HG03457 (cell line): ENCODE measurements at regions not wholly inside any gene's neighbourhood (a gene's known extent, or its start where the extent isn't known, plus 50 kb on each side); places are given as distances from the start of the nearest gene placed in this dataset.
"Not testable (repeated sequence)": the region's sequence is repeated elsewhere in the genome, so short reads cannot be mapped to it uniquely, and the experiment has no call there.

Experiments
- ATAC-seq: cut with Tn5 transposase; IDR thresholded peaks from one replicate; pipeline ENCODE4 v1.9.1; 2021; ENCODE audit warnings: moderate number of reproducible peaks; ENCODE audit not compliant: unreplicated experiment

GRCh38 chrX:25442499-25442898, 426.7 kb upstream of the ARX start:
- ATAC-seq, result no peak

GRCh38 chrX:25433307-25433706, 417.5 kb upstream of the ARX start:
- no peak for ATAC-seq

- no peak for ATAC-seq
These were observed 416.6 kb upstream of the ARX start for GRCh38 chrX:25432396-25432795.

- no peak for ATAC-seq
These were observed 412.2 kb upstream of the ARX start for GRCh38 chrX:25427873-25428555.

GRCh38 chrX:25404163-25404562, 388.4 kb upstream of the ARX start:
- ATAC-seq, result not testable (repeated sequence)

GRCh38 chrX:25389266-25389665, 373.5 kb upstream of the ARX start:
- no peak for ATAC-seq

GRCh38 chrX:25383196-25383595, 367.4 kb upstream of the ARX start:
- ATAC-seq, result no peak

GRCh38 chrX:25356456-25356855, 340.7 kb upstream of the ARX start:
- ATAC-seq, result no peak

- no peak for ATAC-seq
These were observed 328.6 kb upstream of the ARX start for GRCh38 chrX:25344161-25344936.

- ATAC-seq, result no peak
These were observed 327.3 kb upstream of the ARX start for GRCh38 chrX:25343060-25343459.

GRCh38 chrX:25337841-25338240, 322.1 kb upstream of the ARX start:
- no peak for ATAC-seq

GRCh38 chrX:25300994-25301393, 285.2 kb upstream of the ARX start:
- ATAC-seq, result no peak

- ATAC-seq, result no peak
These were observed 281.1 kb upstream of the ARX start for GRCh38 chrX:25296850-25297249.

GRCh38 chrX:25295466-25295865, 279.7 kb upstream of the ARX start:
- no peak for ATAC-seq

GRCh38 chrX:25290132-25290531, 274.4 kb upstream of the ARX start:
- ATAC-seq, result no peak

GRCh38 chrX:25288676-25289075, 272.9 kb upstream of the ARX start:
- no peak for ATAC-seq

GRCh38 chrX:25287521-25287920, 271.8 kb upstream of the ARX start:
- ATAC-seq, result no peak

- no peak for ATAC-seq
These were observed 269.8 kb upstream of the ARX start for GRCh38 chrX:25285598-25285997.

- no peak for ATAC-seq
These were observed 263.7 kb upstream of the ARX start for GRCh38 chrX:25279510-25279909.

GRCh38 chrX:25278341-25278740, 262.6 kb upstream of the ARX start:
- ATAC-seq, result no peak

GRCh38 chrX:25277574-25277973, 261.8 kb upstream of the ARX start:
- no peak for ATAC-seq

GRCh38 chrX:25275159-25275558, 259.4 kb upstream of the ARX start:
- ATAC-seq, result no peak

- ATAC-seq, result no peak
These were observed 225.7 kb upstream of the ARX start for GRCh38 chrX:25241461-25241860.
